ENCODE measurements at regions not wholly inside any gene's neighbourhood (a gene's known extent, or its start where the extent isn't known, plus 50 kb on each side); places are given as distances from the start of the nearest gene placed in this dataset.

DNA sequence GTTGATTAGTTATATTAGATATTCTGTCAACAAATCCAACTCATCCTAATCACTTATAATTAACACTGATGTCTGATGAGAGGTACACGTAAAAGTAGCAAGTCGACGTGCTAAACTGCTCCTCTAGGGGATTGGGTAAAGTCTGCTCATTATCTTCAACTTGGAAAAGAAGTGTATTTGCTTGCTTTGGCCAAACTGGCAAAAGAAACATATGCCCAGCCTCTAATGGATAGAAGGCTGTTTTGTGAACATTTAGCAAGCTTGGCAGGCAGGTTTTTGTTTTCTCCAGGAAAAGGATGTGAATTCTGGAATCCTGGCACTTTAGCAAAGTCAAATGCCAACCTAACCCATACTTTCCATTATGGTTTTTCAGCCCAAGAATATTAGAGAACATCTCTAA lies 264.8 kb downstream of the TBL1XR1 start:
- H3K4me3 Mint-ChIP-seq: no peak overlapping the region
- no peak overlapping the region for H3K27ac Mint-ChIP-seq
- no peaks in the 10 kb centered on the region for H3K27me3 Mint-ChIP-seq (ENCODE audit: low read depth)
- no peaks in the 10 kb centered on the region for H3K36me3 Mint-ChIP-seq
- ChIA-PET CTCF (no interaction called here), POLR2A (no interaction called here)
- DNase-seq (ENCODE audit: low spot score): no peak
- no peak for ATAC-seq
- peaks cover 5% of the 10 kb centered on the region for H3K9me3 Mint-ChIP-seq
- peaks cover 10% of the 10 kb centered on the region for H3K4me1 Mint-ChIP-seq
- TF ChIP-seq, protein P1, sequence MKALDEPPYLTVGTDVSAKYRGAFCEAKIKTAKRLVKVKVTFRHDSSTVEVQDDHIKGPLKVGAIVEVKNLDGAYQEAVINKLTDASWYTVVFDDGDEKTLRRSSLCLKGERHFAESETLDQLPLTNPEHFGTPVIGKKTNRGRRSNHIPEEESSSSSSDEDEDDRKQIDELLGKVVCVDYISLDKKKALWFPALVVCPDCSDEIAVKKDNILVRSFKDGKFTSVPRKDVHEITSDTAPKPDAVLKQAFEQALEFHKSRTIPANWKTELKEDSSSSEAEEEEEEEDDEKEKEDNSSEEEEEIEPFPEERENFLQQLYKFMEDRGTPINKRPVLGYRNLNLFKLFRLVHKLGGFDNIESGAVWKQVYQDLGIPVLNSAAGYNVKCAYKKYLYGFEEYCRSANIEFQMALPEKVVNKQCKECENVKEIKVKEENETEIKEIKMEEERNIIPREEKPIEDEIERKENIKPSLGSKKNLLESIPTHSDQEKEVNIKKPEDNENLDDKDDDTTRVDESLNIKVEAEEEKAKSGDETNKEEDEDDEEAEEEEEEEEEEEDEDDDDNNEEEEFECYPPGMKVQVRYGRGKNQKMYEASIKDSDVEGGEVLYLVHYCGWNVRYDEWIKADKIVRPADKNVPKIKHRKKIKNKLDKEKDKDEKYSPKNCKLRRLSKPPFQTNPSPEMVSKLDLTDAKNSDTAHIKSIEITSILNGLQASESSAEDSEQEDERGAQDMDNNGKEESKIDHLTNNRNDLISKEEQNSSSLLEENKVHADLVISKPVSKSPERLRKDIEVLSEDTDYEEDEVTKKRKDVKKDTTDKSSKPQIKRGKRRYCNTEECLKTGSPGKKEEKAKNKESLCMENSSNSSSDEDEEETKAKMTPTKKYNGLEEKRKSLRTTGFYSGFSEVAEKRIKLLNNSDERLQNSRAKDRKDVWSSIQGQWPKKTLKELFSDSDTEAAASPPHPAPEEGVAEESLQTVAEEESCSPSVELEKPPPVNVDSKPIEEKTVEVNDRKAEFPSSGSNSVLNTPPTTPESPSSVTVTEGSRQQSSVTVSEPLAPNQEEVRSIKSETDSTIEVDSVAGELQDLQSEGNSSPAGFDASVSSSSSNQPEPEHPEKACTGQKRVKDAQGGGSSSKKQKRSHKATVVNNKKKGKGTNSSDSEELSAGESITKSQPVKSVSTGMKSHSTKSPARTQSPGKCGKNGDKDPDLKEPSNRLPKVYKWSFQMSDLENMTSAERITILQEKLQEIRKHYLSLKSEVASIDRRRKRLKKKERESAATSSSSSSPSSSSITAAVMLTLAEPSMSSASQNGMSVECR (CRISPR knock-in tag; IDR thresholded peaks at IDR 0.05; ENCODE audit: borderline replicate concordance): no peak
- TF ChIP-seq HMGA2 (CRISPR knock-in tag; IDR thresholded peaks at IDR 0.05) (no peak), ZNF317 (CRISPR knock-in tag; IDR thresholded peaks at IDR 0.05; ENCODE audit: borderline replicate concordance, low read depth) (no peak), NR1H2 (CRISPR knock-in tag; IDR thresholded peaks at IDR 0.05) (no peak), GABPB1 (CRISPR knock-in tag; IDR thresholded peaks at IDR 0.05) (no peak), ZNF121 (CRISPR knock-in tag; IDR thresholded peaks at IDR 0.05) (no peak), NFATC4 (CRISPR knock-in tag; IDR thresholded peaks at IDR 0.05) (no peak), FOXJ3 (CRISPR knock-in tag; IDR thresholded peaks at IDR 0.05; ENCODE audit: borderline replicate concordance) (no peak), KAT7 (CRISPR knock-in tag; IDR thresholded peaks at IDR 0.05; ENCODE audit: borderline replicate concordance) (no peak), ZNF396 (CRISPR knock-in tag; IDR thresholded peaks at IDR 0.05; ENCODE audit: borderline replicate concordance) (no peak), ZNF138 (CRISPR knock-in tag; conservative IDR thresholded peaks at IDR 0.05) (no peak), ETV6 (CRISPR knock-in tag; IDR thresholded peaks at IDR 0.05) (no peak), ATF1 (CRISPR knock-in tag; IDR thresholded peaks at IDR 0.05) (no peak), CREM (CRISPR knock-in tag; IDR thresholded peaks at IDR 0.05) (no peak), ZNF416 (CRISPR knock-in tag; IDR thresholded peaks at IDR 0.05) (no peak), OVOL2 (CRISPR knock-in tag; IDR thresholded peaks at IDR 0.05; ENCODE audit: borderline replicate concordance) (no peak)
- TF ChIP-seq, protein P2, sequence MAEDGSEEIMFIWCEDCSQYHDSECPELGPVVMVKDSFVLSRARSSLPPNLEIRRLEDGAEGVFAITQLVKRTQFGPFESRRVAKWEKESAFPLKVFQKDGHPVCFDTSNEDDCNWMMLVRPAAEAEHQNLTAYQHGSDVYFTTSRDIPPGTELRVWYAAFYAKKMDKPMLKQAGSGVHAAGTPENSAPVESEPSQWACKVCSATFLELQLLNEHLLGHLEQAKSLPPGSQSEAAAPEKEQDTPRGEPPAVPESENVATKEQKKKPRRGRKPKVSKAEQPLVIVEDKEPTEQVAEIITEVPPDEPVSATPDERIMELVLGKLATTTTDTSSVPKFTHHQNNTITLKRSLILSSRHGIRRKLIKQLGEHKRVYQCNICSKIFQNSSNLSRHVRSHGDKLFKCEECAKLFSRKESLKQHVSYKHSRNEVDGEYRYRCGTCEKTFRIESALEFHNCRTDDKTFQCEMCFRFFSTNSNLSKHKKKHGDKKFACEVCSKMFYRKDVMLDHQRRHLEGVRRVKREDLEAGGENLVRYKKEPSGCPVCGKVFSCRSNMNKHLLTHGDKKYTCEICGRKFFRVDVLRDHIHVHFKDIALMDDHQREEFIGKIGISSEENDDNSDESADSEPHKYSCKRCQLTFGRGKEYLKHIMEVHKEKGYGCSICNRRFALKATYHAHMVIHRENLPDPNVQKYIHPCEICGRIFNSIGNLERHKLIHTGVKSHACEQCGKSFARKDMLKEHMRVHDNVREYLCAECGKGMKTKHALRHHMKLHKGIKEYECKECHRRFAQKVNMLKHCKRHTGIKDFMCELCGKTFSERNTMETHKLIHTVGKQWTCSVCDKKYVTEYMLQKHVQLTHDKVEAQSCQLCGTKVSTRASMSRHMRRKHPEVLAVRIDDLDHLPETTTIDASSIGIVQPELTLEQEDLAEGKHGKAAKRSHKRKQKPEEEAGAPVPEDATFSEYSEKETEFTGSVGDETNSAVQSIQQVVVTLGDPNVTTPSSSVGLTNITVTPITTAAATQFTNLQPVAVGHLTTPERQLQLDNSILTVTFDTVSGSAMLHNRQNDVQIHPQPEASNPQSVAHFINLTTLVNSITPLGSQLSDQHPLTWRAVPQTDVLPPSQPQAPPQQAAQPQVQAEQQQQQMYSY (CRISPR knock-in tag; IDR thresholded peaks at IDR 0.05): no peak
- TF ChIP-seq, protein P3, sequence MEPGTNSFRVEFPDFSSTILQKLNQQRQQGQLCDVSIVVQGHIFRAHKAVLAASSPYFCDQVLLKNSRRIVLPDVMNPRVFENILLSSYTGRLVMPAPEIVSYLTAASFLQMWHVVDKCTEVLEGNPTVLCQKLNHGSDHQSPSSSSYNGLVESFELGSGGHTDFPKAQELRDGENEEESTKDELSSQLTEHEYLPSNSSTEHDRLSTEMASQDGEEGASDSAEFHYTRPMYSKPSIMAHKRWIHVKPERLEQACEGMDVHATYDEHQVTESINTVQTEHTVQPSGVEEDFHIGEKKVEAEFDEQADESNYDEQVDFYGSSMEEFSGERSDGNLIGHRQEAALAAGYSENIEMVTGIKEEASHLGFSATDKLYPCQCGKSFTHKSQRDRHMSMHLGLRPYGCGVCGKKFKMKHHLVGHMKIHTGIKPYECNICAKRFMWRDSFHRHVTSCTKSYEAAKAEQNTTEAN (CRISPR knock-in tag; IDR thresholded peaks at IDR 0.05): no peak
- TF ChIP-seq, protein P4, sequence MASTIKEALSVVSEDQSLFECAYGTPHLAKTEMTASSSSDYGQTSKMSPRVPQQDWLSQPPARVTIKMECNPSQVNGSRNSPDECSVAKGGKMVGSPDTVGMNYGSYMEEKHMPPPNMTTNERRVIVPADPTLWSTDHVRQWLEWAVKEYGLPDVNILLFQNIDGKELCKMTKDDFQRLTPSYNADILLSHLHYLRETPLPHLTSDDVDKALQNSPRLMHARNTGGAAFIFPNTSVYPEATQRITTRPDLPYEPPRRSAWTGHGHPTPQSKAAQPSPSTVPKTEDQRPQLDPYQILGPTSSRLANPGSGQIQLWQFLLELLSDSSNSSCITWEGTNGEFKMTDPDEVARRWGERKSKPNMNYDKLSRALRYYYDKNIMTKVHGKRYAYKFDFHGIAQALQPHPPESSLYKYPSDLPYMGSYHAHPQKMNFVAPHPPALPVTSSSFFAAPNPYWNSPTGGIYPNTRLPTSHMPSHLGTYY (CRISPR knock-in tag; IDR thresholded peaks at IDR 0.05): no peak
- TF ChIP-seq, protein P5, sequence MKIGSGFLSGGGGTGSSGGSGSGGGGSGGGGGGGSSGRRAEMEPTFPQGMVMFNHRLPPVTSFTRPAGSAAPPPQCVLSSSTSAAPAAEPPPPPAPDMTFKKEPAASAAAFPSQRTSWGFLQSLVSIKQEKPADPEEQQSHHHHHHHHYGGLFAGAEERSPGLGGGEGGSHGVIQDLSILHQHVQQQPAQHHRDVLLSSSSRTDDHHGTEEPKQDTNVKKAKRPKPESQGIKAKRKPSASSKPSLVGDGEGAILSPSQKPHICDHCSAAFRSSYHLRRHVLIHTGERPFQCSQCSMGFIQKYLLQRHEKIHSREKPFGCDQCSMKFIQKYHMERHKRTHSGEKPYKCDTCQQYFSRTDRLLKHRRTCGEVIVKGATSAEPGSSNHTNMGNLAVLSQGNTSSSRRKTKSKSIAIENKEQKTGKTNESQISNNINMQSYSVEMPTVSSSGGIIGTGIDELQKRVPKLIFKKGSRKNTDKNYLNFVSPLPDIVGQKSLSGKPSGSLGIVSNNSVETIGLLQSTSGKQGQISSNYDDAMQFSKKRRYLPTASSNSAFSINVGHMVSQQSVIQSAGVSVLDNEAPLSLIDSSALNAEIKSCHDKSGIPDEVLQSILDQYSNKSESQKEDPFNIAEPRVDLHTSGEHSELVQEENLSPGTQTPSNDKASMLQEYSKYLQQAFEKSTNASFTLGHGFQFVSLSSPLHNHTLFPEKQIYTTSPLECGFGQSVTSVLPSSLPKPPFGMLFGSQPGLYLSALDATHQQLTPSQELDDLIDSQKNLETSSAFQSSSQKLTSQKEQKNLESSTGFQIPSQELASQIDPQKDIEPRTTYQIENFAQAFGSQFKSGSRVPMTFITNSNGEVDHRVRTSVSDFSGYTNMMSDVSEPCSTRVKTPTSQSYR (CRISPR knock-in tag; IDR thresholded peaks at IDR 0.05): no peak

All from WTC11 (cell line).